ENCODE measurements at regions not wholly inside any gene's neighbourhood (a gene's known extent, or its start where the extent isn't known, plus 50 kb on each side); places are given as distances from the start of the nearest gene placed in this dataset.

DNA sequence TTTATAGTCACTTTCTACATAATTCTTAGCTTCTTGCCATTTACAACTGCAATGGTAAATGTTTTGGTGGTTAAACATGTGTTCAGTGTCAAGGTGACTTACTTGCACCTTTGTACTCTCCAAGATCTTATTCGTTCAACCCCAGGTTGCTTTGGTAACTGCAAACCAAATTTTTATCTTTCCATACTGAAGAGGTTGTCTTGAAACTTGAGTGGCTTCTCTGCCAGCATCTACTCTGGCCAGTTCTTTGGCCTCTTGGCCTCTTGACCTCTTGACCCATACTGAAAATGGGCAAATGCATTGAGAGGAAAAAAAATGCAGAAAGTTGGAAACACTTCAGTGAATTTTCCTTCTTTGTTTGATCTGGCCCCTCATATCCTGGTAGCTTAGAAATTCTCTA lies 88.0 kb upstream of the LRRC7 start:
- POLR2A ChIA-PET = no interaction called here
- H3K4me3 Mint-ChIP-seq (ENCODE audit: unreplicated experiment) = no peak overlapping the region
- CTCF ChIA-PET = no interaction called here
- Histone ChIP-seq H3K4me3 (ENCODE audit: low read depth, low read length) (no peak overlapping the region), H3K9me3 (no peaks in the 10 kb centered on the region), H3K4me1 (no peaks in the 10 kb centered on the region), H3K36me3 (ENCODE audit: control insufficient read depth, insufficient read depth, low read length) (no peaks in the 10 kb centered on the region), H3K27me3 (replicated peaks; ENCODE audit: control insufficient read depth, insufficient read depth, low read length) (no peaks in the 10 kb centered on the region)
- intact Hi-C loops (cut with micrococcal nuclease; ENCODE audit: unreplicated experiment) = no loop called here
- no peak for DNase-seq
- no peak overlapping the region for H3K27ac Mint-ChIP-seq (ENCODE audit: unreplicated experiment)
- TF ChIP-seq, protein P1, sequence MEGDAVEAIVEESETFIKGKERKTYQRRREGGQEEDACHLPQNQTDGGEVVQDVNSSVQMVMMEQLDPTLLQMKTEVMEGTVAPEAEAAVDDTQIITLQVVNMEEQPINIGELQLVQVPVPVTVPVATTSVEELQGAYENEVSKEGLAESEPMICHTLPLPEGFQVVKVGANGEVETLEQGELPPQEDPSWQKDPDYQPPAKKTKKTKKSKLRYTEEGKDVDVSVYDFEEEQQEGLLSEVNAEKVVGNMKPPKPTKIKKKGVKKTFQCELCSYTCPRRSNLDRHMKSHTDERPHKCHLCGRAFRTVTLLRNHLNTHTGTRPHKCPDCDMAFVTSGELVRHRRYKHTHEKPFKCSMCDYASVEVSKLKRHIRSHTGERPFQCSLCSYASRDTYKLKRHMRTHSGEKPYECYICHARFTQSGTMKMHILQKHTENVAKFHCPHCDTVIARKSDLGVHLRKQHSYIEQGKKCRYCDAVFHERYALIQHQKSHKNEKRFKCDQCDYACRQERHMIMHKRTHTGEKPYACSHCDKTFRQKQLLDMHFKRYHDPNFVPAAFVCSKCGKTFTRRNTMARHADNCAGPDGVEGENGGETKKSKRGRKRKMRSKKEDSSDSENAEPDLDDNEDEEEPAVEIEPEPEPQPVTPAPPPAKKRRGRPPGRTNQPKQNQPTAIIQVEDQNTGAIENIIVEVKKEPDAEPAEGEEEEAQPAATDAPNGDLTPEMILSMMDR (IDR thresholded peaks at IDR 0.05; ENCODE audit: insufficient read depth in 1 of 2, low read depth in 1 of 2, low read length in 1 of 2, severe bottlenecking in 1 of 2, unreplicated experiment in 1 of 2) = no peak
- no TSS peak for BruUV-seq (replicated peaks)
- no peaks in the 10 kb centered on the region for H3K27me3 Mint-ChIP-seq (ENCODE audit: insufficient read depth, unreplicated experiment)
- no peaks in the 10 kb centered on the region for H3K9me3 Mint-ChIP-seq (ENCODE audit: unreplicated experiment)
- peaks cover 8% of the 10 kb centered on the region for H3K4me1 Mint-ChIP-seq (ENCODE audit: low read depth, unreplicated experiment)
- H3K36me3 Mint-ChIP-seq (ENCODE audit: insufficient read depth, unreplicated experiment) = no peaks in the 10 kb centered on the region

DNA sequence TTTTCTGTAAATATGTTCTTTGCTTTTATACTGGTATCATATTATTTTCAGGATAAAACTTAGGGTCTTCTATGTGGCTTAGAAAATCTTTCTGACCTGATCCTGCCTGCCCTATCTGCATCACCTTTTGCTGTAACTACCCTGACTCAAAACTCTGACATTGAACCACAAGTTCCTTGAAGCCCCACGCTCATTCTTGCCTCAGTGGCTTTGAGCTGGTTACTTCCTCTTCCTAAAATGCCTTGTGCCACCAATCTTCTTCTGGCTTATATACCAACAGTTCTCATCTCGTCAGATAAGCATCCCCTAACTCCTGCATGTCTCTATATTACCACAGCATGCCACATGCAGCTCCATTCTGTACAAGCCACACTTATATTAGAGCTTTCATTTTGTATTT lies 84.5 kb upstream of the LRRC7 start:
- Mint-ChIP-seq H3K9me3 (ENCODE audit: unreplicated experiment) (no peaks in the 10 kb centered on the region), H3K4me1 (ENCODE audit: low read depth, unreplicated experiment) (no peaks in the 10 kb centered on the region), H3K36me3 (ENCODE audit: insufficient read depth, unreplicated experiment) (no peaks in the 10 kb centered on the region), H3K27ac (ENCODE audit: unreplicated experiment) (no peak overlapping the region), H3K27me3 (ENCODE audit: insufficient read depth, unreplicated experiment) (no peaks in the 10 kb centered on the region), H3K4me3 (ENCODE audit: unreplicated experiment) (no peak overlapping the region)
- ChIA-PET POLR2A (no interaction called here), CTCF (no interaction called here)
- H3K4me3 ChIP-seq (ENCODE audit: low read depth, low read length) = no peak overlapping the region
- no TSS peak for BruUV-seq (replicated peaks)
- no peaks in the 10 kb centered on the region for H3K36me3 ChIP-seq (ENCODE audit: control insufficient read depth, insufficient read depth, low read length)
- no peaks in the 10 kb centered on the region for H3K9me3 ChIP-seq
- no peaks in the 10 kb centered on the region for H3K4me1 ChIP-seq
- TF ChIP-seq, protein P1 (IDR thresholded peaks at IDR 0.05; ENCODE audit: insufficient read depth in 1 of 2, low read depth in 1 of 2, low read length in 1 of 2, severe bottlenecking in 1 of 2, unreplicated experiment in 1 of 2) = no peak
- intact Hi-C loops (cut with micrococcal nuclease; ENCODE audit: unreplicated experiment) = no loop called here
- H3K27me3 ChIP-seq (replicated peaks; ENCODE audit: control insufficient read depth, insufficient read depth, low read length) = no peaks in the 10 kb centered on the region
- DNase-seq = no peak

DNA sequence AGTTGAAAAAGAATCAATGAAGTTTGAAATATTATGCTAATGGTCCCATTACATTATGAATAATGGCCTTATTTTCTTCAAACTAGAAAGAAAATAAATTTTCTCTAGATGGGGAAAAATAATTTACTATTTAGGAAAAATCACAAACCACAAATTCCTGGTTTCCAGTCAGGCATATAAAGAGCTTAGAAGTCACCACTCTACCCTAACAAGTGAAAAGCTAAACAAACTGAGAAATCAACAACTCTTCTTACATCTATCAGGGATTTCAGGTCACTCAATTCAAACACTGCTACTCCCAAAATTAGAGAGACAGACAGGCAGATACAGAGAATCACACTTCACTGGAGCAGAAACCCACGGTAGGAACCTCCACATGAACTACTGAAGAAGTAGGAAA lies 82.1 kb upstream of the LRRC7 start:
- no peak overlapping the region for H3K27ac Mint-ChIP-seq (ENCODE audit: unreplicated experiment)
- H3K36me3 Mint-ChIP-seq (ENCODE audit: insufficient read depth, unreplicated experiment) = no peaks in the 10 kb centered on the region
- Histone ChIP-seq H3K4me3 (ENCODE audit: low read depth, low read length) (no peak overlapping the region), H3K36me3 (ENCODE audit: control insufficient read depth, insufficient read depth, low read length) (no peaks in the 10 kb centered on the region), H3K27me3 (replicated peaks; ENCODE audit: control insufficient read depth, insufficient read depth, low read length) (no peaks in the 10 kb centered on the region), H3K9me3 (no peaks in the 10 kb centered on the region), H3K4me1 (no peaks in the 10 kb centered on the region)
- H3K9me3 Mint-ChIP-seq (ENCODE audit: unreplicated experiment) = no peaks in the 10 kb centered on the region
- TF ChIP-seq, protein P1 (IDR thresholded peaks at IDR 0.05; ENCODE audit: insufficient read depth in 1 of 2, low read depth in 1 of 2, low read length in 1 of 2, severe bottlenecking in 1 of 2, unreplicated experiment in 1 of 2) = no peak
- ChIA-PET CTCF (no interaction called here), POLR2A (no interaction called here)
- no peak overlapping the region for H3K4me3 Mint-ChIP-seq (ENCODE audit: unreplicated experiment)
- no peaks in the 10 kb centered on the region for H3K4me1 Mint-ChIP-seq (ENCODE audit: low read depth, unreplicated experiment)
- intact Hi-C loops (cut with micrococcal nuclease; ENCODE audit: unreplicated experiment) = no loop called here
- no peaks in the 10 kb centered on the region for H3K27me3 Mint-ChIP-seq (ENCODE audit: insufficient read depth, unreplicated experiment)
- BruUV-seq (replicated peaks) = no TSS peak
- no peak for DNase-seq
